Body of pancreas (tissue), 4 donors: ENCODE measurements at regions not wholly inside any gene's neighbourhood (a gene's known extent, or its start where the extent isn't known, plus 50 kb on each side); places are given as distances from the start of the nearest gene placed in this dataset.
"Not testable (repeated sequence)": the region's sequence is repeated elsewhere in the genome, so short reads cannot be mapped to it uniquely, and the experiment has no call there.

ENCODE experiments used
- ATAC-seq: fragments of 150-250 bp; one replicate; pipeline ENCODE4 v1.9.1; 2016
- DNase-seq, 4 donors: peaks; one replicate each; pipeline ENCODE4 v3.0.0-alpha.2; 2019
- H3K27ac ChIP-seq, 4 donors: fragments of 200-600 bp; sonication (generic); 1 replicate in 3 of 4; 2 replicates in 1 of 4; pipeline versions ENCODE4 v1.5.1 to v1.6.1; 2016 to 2019; ENCODE audit warnings: mild to moderate bottlenecking in 1 of 4, mixed read lengths in 1 of 4, moderate library complexity in 1 of 4
- H3K27me3 ChIP-seq, 2 donors: fragments of 200-600 bp; sonication (generic); one replicate each; pipeline ENCODE4 v1.6.0; 2016; ENCODE audit warnings: mild to moderate bottlenecking in 1 of 2
- H3K36me3 ChIP-seq, 2 donors: fragments of 200-600 bp; sonication (generic); replicated peaks in 1 of 2; 2 replicates each; pipeline ENCODE4 v1.5.1; 2016; ENCODE audit warnings: low read depth in 2 of 2; ENCODE audit not compliant: insufficient read depth in 1 of 2
- H3K4me1 ChIP-seq: fragments of 200-600 bp; sonication (generic); one replicate; pipeline ENCODE4 v1.6.0; 2016
- H3K4me3 ChIP-seq, 2 donors: fragments of 200-600 bp; sonication (generic); 1 replicate in 1 of 2; 2 replicates in 1 of 2; pipeline ENCODE4 v1.5.1; 2016 to 2019
- H3K9me3 ChIP-seq, 3 donors: fragments of 200-600 bp; sonication (generic); 1 replicate in 2 of 3; 2 replicates in 1 of 3; pipeline ENCODE4 v1.5.1; 2016
- POLR2A ChIP-seq, 3 donors: fragments of 450-650 bp; IDR thresholded peaks; one replicate each; pipeline ENCODE4 v1.6.1; 2016; ENCODE audit warnings: antibody characterized with exemption in 3 of 3, mild to moderate bottlenecking in 2 of 3
- WGBS, 2 donors: methylation state at CpG; one replicate each; pipeline ENCODE4 v1.1.5; 2017; 5-methylcytosine and 5-hydroxymethylcytosine counted together
- intact Hi-C: fragments of 100-400 bp; cut with DNase I; formaldehyde crosslinking; loops from one replicate; pipeline ENCODE4 v1.15.1; 2023
- TF ChIP-seq, protein P1 (sequence below), 7 experiments: fragments of 450-650 bp in 4 of 7; fragments of 200-600 bp in 3 of 7; sonication (generic) in 3 of 7; IDR thresholded peaks; one replicate each; pipeline ENCODE4 v1.5.1; 2016 to 2019; ENCODE audit warnings: antibody characterized with exemption in 7 of 7

DNA sequence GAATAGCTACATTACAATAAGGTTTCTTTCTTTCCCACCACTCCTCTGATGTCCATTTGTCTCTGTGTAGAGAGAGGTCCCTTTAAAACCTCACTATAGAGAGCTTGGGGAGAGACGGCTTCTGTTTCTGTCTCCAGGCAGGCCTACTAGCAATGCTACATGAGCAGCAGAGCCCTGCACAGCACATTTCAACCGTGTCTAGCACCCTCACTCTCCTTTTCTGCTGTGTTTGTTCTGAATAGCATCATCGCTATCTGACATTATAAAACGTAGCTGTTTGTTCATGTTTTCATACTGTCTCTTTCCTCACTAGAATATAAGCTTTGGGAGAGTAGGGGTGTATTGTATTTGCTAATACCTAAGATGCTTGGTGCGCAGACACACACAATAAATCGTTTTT is 487.8 kb upstream of the DPP6 start:
- DNase-seq (no peak), ATAC-seq (no peak)
- TF ChIP-seq, protein P1, sequence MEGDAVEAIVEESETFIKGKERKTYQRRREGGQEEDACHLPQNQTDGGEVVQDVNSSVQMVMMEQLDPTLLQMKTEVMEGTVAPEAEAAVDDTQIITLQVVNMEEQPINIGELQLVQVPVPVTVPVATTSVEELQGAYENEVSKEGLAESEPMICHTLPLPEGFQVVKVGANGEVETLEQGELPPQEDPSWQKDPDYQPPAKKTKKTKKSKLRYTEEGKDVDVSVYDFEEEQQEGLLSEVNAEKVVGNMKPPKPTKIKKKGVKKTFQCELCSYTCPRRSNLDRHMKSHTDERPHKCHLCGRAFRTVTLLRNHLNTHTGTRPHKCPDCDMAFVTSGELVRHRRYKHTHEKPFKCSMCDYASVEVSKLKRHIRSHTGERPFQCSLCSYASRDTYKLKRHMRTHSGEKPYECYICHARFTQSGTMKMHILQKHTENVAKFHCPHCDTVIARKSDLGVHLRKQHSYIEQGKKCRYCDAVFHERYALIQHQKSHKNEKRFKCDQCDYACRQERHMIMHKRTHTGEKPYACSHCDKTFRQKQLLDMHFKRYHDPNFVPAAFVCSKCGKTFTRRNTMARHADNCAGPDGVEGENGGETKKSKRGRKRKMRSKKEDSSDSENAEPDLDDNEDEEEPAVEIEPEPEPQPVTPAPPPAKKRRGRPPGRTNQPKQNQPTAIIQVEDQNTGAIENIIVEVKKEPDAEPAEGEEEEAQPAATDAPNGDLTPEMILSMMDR (IDR thresholded peaks at IDR 0.05): no peak
- TF ChIP-seq POLR2A (IDR thresholded peaks at IDR 0.05): no peak
- 46 to 49% methylated on average over 6 of the region's 6 CpGs for WGBS, 2 donors
- Histone ChIP-seq H3K27ac (no peak overlapping the region), H3K27me3 (no peaks in the 10 kb centered on the region), H3K9me3 (no peaks in the 10 kb centered on the region), H3K36me3 (no peaks in the 10 kb centered on the region), H3K4me3 (no peak overlapping the region), H3K4me1 (no peaks in the 10 kb centered on the region)
- intact Hi-C loops: no loop called here

DNA sequence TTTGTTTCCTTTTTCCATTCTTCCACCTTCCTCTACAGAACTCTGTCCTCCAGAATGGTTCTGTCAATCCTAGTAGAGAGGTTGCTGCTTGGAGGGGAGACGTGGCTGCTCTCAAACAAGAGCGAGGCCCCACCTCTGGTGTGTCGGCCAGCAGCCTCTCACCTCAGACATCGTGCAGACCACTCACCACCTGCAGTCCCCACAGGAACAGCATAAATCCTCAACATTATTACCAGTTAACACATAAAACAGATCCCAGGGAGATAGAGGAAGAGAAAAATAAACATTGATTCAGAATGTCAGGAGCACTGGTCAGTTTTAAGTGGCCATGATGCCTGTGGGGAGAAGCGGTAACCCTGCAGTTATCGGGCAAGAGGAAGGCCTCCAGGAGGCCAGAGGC is 485.9 kb upstream of the DPP6 start:
- H3K9me3 ChIP-seq: no peaks in the 10 kb centered on the region
- intact Hi-C loops: no loop called here
- H3K36me3 ChIP-seq: no peaks in the 10 kb centered on the region
- 64 to 73% methylated on average over 6 of the region's 6 CpGs for WGBS, 2 donors
- H3K27me3 ChIP-seq: no peaks in the 10 kb centered on the region
- H3K4me1 ChIP-seq: no peaks in the 10 kb centered on the region
- no peak for ATAC-seq
- TF ChIP-seq POLR2A (IDR thresholded peaks at IDR 0.05): no peak
- TF ChIP-seq, protein P1 (IDR thresholded peaks at IDR 0.05): no peak
- H3K27ac ChIP-seq: no peak overlapping the region
- no peak overlapping the region for H3K4me3 ChIP-seq
- DNase-seq: no peak

DNA sequence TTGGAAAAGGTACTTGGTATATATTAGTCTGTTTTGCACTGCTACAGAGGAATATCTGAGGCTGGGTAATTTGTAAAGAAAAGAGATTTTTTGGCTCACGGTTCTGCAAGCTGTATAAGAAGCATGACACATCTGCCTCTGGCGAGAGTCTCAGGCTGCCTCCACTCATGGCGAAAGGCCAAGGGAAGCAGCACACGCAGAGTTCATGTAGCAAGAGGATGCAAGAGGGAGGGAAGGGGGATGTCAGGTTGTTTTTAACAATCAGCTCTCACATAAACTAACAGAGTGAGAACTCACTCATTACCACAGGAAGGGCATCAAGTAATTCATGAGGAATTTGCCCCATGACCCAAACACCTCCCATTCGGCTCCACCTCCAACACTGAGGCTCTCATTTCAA is 484.8 kb upstream of the DPP6 start:
- TF ChIP-seq, protein P1 (IDR thresholded peaks at IDR 0.05): no peak
- TF ChIP-seq POLR2A (IDR thresholded peaks at IDR 0.05): no peak
- Histone ChIP-seq H3K36me3 (no peaks in the 10 kb centered on the region), H3K9me3 (no peaks in the 10 kb centered on the region), H3K27me3 (no peaks in the 10 kb centered on the region), H3K4me3 (no peak overlapping the region), H3K4me1 (no peaks in the 10 kb centered on the region), H3K27ac (no peak overlapping the region)
- WGBS, 2 donors: 62 to 68% methylated on average over 5 of the region's 5 CpGs
- ATAC-seq (no peak), DNase-seq (peak; percentile 7 to 21 (median 14))
- intact Hi-C loops: no loop called here

DNA sequence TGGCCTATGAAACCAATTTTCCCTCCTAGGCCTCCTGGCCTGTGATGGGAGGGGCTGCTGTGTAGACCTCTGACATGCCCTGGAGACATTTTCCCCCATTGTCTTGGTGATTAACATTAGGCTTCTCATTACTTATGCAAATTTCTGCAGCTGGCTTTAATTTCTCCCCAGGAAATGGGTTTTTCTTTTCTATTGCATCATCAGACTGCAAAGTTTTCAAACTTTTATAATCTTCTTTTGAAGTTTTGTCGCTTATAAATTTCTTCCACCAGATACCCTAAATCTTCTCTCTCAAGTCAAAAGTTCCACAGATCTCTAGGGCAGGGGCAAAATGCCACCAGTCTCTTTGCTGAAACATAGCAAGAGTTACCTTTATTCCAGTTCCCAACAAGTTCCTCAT is 482.7 kb upstream of the DPP6 start:
- ATAC-seq, H3K9me3 ChIP-seq, H3K27me3 ChIP-seq, H3K4me3 ChIP-seq, DNase-seq, H3K27ac ChIP-seq, H3K36me3 ChIP-seq, intact Hi-C loops, H3K4me1 ChIP-seq: not testable (repeated sequence)
- 70 to 77% methylated on average over 1 of the region's 1 CpG for WGBS, 2 donors

DNA sequence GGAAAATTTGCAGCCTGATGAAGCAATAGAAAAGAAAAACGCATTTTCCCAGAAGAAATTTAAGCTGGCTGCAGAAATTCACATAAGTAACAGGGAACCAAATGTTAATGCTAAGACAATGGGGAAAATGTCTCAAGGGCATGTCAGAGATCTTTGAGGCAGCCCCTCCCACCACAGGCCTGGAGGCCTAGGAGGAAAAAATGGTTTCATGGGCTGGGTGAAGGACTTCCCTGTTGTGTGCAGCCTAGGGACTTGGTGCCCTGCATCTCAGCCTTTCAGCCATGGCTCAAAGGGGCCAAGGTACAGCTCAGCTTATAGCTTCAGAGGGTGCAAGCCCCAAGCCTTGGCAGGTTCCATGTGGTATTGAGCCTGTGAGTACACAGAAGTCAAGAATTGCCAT is 476.1 kb upstream of the DPP6 start:
- H3K27ac ChIP-seq: no peak overlapping the region
- WGBS, 2 donors: 84 to 93% methylated on average over 1 of the region's 1 CpG
- ATAC-seq (no peak), DNase-seq (no peak)
- no peaks in the 10 kb centered on the region for H3K36me3 ChIP-seq
- TF ChIP-seq, protein P1 (IDR thresholded peaks at IDR 0.05): no peak
- no peak for TF ChIP-seq POLR2A (IDR thresholded peaks at IDR 0.05)
- H3K27me3 ChIP-seq: no peaks in the 10 kb centered on the region
- intact Hi-C loops: no loop called here
- H3K4me1 ChIP-seq: no peaks in the 10 kb centered on the region
- no peak overlapping the region for H3K4me3 ChIP-seq
- peaks cover 0 to 25% (median 0%) of the 10 kb centered on the region in 3 donors for H3K9me3 ChIP-seq
